Urinary bladder (tissue), 3 donors: ENCODE measurements at regions not wholly inside any gene's neighbourhood (a gene's known extent, or its start where the extent isn't known, plus 50 kb on each side); places are given as distances from the start of the nearest gene placed in this dataset.
"Not testable (repeated sequence)": the region's sequence is repeated elsewhere in the genome, so short reads cannot be mapped to it uniquely, and the experiment has no call there.

Experiments
- DNase-seq: peaks from one replicate; pipeline ENCODE4 v3.0.0-alpha.2; 2015; ENCODE audit errors: extremely low spot score
- H3K27ac ChIP-seq: one replicate; pipeline ENCODE4 v1.5.1; 2013; ENCODE audit warnings: low read depth, mild to moderate bottlenecking, moderate library complexity
- H3K36me3 ChIP-seq: one replicate; pipeline ENCODE4 v1.6.1; 2013; ENCODE audit warnings: mild to moderate bottlenecking, moderate library complexity; ENCODE audit not compliant: insufficient read depth
- H3K4me1 ChIP-seq: one replicate; pipeline ENCODE4 v1.6.1; 2013; ENCODE audit warnings: mild to moderate bottlenecking, moderate library complexity; ENCODE audit not compliant: insufficient read depth
- H3K4me3 ChIP-seq: one replicate; pipeline ENCODE4 v1.5.1; 2013; ENCODE audit warnings: low read depth, low read length
- WGBS: extraction: QIAGEN DNeasy Blood & Tissue Kit; methylation state at CpG from one replicate; pipeline ENCODE4 v1.1.7; 2013; 5-methylcytosine and 5-hydroxymethylcytosine counted together
- donor health status: healthy with polysubstance abuse.
- donor health status: healthy.

DNA sequence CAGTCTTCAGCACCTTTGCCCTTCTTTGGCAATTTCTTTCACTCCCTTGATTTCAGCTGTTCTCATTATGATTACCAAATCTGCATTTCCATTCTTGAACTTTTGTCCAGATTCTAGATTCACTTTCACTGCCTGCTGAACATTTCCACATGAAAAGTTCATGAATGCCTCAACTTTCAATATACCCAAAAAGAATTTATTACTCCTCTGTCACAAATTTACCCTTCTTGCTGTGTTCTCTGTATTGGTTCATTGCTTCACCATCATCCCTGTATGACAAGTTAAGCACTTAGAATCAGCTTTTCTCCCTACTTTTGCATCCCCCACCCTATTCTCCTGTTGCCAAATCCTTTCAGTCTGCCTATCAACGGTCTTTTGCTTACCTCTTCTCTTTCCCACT lies 112.6 kb upstream of the PKN2 start:
- H3K36me3 ChIP-seq, result no peaks in the 10 kb centered on the region
- H3K27ac ChIP-seq, result no peak overlapping the region
- 73% methylated on average over 1 of the region's 1 CpG for WGBS
- DNase-seq, result no peak
- no peaks in the 10 kb centered on the region for H3K4me1 ChIP-seq
- H3K4me3 ChIP-seq, result no peak overlapping the region

DNA sequence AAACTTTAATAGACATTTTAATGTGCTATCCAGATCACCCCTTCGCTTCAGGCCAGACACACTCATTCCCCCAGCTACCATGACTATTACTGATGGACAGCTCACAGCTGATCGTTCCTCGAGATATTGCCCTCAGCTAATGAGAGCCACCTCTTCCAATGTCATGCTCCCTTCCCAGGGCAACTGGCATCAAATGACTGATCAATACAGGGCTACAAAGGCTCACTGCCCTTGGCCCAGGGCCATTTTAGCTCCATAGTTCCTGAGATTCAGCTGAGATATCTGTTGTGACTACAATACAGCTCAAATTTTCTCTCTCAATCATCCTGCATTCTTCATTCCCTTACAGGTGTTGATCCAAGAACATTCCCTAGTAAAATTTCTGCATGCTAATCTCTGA lies 104.5 kb upstream of the PKN2 start:
- WGBS, result 57% methylated on average over 3 of the region's 3 CpGs
- no peak for DNase-seq
- no peak overlapping the region for H3K4me3 ChIP-seq
- no peaks in the 10 kb centered on the region for H3K4me1 ChIP-seq
- no peak overlapping the region for H3K27ac ChIP-seq
- H3K36me3 ChIP-seq, result no peaks in the 10 kb centered on the region

GRCh38 chr1:88581703-88582102 lies 102.4 kb upstream of the PKN2 start:
- H3K27ac ChIP-seq, result no peak overlapping the region
- no peak for DNase-seq
- H3K4me1 ChIP-seq, result no peaks in the 10 kb centered on the region
- no peaks in the 10 kb centered on the region for H3K36me3 ChIP-seq
- H3K4me3 ChIP-seq, result no peak overlapping the region
- 64% methylated on average over 2 of the region's 2 CpGs for WGBS

DNA sequence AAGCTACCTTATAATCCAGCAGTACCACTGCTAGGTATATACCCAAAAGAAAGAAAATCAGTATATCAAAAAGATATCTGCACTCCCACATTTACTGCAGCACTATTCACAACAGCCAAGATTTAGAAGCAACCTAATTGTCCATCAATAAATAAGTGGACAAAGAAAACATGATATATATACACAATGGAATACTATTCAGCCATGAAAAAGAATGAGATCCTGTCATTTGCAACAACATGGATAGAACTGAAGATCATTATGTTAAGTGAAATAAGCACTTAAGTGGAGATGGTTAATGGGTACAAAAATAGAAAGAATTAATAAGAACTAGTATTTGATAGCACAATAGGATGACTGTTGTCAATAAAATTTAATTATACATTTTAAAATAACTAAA lies 90.7 kb upstream of the PKN2 start:
- Histone ChIP-seq H3K36me3 (no peaks in the 10 kb centered on the region), H3K4me3 (no peak overlapping the region), H3K27ac (no peak overlapping the region), H3K4me1 (no peaks in the 10 kb centered on the region)
- no peak for DNase-seq

DNA sequence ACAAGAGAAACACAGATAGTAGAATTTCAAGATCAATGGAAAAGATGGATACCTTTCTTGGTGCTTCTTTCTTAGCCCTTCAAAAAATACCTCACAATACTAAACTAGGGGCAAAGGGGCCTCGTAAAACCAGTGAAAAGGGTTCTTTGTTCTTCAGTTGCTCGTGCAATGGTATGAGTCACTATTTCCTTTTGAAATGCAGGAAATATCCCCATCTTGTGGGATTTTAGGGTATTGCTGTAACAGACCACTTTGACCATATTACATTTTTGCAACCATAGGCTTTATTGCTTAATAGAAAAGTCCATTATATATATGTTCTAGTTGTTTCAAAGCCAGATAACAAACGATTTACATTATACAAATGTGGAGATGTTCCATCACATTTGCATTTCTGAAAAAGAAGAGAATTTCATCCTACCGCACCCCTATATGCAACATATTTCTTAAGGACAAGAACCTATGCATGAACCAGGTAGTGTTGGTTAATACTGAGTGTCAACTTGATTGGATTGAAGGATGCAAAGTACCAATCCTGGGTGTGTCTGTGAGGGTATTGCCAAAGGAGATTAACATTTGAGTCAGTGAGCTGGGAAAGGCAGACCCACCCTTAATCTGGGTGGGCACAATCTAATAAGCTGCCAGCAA lies 88.6 kb upstream of the PKN2 start:
- no peak for DNase-seq
- Histone ChIP-seq H3K36me3 (no peaks in the 10 kb centered on the region), H3K4me1 (no peaks in the 10 kb centered on the region), H3K4me3 (no peak overlapping the region), H3K27ac (no peak overlapping the region)
- WGBS, result 59% methylated on average over 4 of the region's 4 CpGs

GRCh38 chr1:88597973-88598372 lies 86.1 kb upstream of the PKN2 start:
- not testable (repeated sequence) for H3K36me3 ChIP-seq, H3K27ac ChIP-seq, DNase-seq, H3K4me1 ChIP-seq, H3K4me3 ChIP-seq
- 52% methylated on average over 1 of the region's 1 CpG for WGBS

DNA sequence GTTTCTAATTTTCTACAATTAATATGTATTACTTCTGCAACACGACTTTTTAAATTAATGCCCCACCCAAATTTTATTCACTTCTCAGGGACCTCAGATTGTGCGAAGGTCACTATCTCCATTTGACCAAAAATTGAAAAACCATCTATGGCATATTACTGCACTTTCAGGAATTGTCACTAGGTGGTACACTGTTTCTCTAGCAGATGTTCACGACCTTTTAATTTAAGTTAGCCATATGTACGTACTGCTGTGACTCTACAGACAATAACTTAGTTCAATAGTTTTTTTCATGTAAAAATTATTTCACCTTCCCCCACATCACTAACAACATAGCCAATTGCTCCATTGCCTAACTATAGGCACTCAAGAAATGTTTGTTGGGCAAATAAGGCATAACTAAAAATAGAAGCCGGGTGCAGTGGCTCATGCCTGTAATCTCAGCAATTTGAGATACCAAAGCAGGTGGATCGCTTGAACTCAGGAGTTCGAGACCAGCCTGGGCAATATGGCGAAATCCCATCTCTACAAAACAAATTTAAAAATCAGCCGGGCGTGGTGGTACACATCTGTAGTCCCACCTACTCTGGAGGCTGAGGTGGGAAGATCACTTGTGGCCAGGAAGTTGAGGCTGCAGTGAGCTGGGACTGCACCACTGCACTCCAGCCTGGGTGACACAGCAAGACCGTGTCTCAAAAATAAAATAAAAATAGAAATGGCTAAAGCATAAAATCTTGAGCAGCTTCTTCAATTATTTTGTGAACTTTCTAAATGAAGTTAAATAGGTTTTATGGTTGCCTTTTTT lies 75.7 kb upstream of the PKN2 start:
- WGBS, result 65% methylated on average over 11 of the region's 11 CpGs

DNA sequence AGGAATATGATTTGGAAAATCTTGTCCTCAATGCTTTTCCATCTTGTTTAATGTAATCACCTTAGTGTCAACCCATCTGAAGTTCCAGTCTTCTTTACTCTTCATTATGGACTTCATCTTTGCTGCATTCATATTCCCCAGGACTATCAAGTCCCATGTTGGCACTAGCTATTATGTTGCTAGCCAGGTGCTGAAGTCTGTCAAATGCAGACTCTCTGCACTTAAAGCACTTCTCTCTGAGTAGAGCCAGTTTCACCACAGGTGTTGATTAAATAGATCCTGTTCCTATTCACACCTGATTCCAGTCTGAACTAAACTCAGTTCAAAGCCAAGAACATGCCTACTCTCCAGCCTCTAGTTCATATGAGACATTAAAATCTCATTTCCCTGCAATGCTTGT lies 75.0 kb upstream of the PKN2 start:
- no peak overlapping the region for H3K4me3 ChIP-seq
- no peak overlapping the region for H3K27ac ChIP-seq
- H3K4me1 ChIP-seq, result peaks cover 1% of the 10 kb centered on the region
- no peak for DNase-seq
- H3K36me3 ChIP-seq, result no peaks in the 10 kb centered on the region

More for the DNA sequence above, 75.7 kb upstream of the PKN2 start:
- Histone ChIP-seq H3K27ac (no peak overlapping the region), H3K4me1 (peaks cover 1% of the 10 kb centered on the region), H3K4me3 (no peak overlapping the region), H3K36me3 (no peaks in the 10 kb centered on the region)
- no peak for DNase-seq

DNA sequence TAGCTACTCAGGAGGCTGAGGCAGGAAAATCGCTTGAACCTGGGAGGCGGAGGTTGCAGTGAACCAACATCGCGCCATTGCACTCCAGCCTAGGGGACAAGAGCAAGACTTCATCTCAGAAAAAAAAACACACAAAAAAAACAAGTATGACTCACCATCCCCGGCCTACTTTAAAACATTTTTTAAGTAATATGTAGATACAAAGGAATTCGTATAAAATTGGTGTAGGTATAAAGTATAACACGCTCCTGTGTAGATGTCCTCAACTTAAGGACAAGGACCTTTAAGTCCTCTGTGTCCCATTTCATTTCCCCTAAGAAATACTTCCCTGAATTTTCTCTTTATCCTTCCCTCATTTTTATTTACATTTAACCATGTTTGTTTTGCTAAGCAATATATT lies 73.4 kb upstream of the PKN2 start:
- no peak overlapping the region for H3K27ac ChIP-seq
- WGBS, result 94% methylated on average over 7 of the region's 7 CpGs
- H3K36me3 ChIP-seq, result no peaks in the 10 kb centered on the region
- DNase-seq, result no peak
- peaks cover 1% of the 10 kb centered on the region for H3K4me1 ChIP-seq
- H3K4me3 ChIP-seq, result no peak overlapping the region

GRCh38 chr1:88612292-88612691 lies 71.8 kb upstream of the PKN2 start:
- H3K4me1 ChIP-seq, result peaks cover 1% of the 10 kb centered on the region
- H3K4me3 ChIP-seq, result no peak overlapping the region
- DNase-seq, result no peak
- WGBS, result 80% methylated on average over 2 of the region's 2 CpGs
- H3K27ac ChIP-seq, result no peak overlapping the region
- H3K36me3 ChIP-seq, result no peaks in the 10 kb centered on the region

GRCh38 chr1:88612773-88613172 lies 71.3 kb upstream of the PKN2 start:
- H3K36me3 ChIP-seq, result no peaks in the 10 kb centered on the region
- DNase-seq, result no peak
- no peak overlapping the region for H3K4me3 ChIP-seq
- peaks cover 1% of the 10 kb centered on the region for H3K4me1 ChIP-seq
- 69% methylated on average over 6 of the region's 6 CpGs for WGBS
- H3K27ac ChIP-seq, result no peak overlapping the region

GRCh38 chr1:88618331-88618730 lies 65.7 kb upstream of the PKN2 start:
- H3K36me3 ChIP-seq, result no peaks in the 10 kb centered on the region
- no peak overlapping the region for H3K27ac ChIP-seq
- H3K4me3 ChIP-seq, result no peak overlapping the region
- WGBS, result 87% methylated on average over 2 of the region's 2 CpGs
- DNase-seq, result no peak
- no peaks in the 10 kb centered on the region for H3K4me1 ChIP-seq

DNA sequence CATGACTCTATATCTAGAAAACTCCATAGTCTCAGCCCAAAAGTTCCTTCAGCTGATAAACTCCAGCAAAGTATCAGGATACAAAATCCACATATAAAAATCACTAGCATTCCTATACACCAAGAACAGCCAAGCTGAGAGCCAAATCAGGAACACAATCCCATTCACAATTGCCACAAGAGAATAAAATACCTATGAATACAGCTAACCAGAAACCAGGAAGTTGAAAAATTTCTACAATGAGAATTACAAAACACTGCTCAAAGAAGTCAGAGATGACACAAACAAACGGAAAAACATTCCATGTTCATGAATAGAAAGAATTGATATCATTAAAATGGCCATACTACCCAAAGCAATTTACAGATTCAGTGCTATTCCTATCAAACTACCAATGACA lies 61.0 kb upstream of the PKN2 start:
- not testable (repeated sequence) for DNase-seq, H3K4me1 ChIP-seq, H3K36me3 ChIP-seq, H3K27ac ChIP-seq, H3K4me3 ChIP-seq
- 69% methylated on average over 1 of the region's 1 CpG for WGBS
